ENCODE measurements at regions not wholly inside any gene's neighbourhood (a gene's known extent, or its start where the extent isn't known, plus 50 kb on each side); places are given as distances from the start of the nearest gene placed in this dataset.

DNA sequence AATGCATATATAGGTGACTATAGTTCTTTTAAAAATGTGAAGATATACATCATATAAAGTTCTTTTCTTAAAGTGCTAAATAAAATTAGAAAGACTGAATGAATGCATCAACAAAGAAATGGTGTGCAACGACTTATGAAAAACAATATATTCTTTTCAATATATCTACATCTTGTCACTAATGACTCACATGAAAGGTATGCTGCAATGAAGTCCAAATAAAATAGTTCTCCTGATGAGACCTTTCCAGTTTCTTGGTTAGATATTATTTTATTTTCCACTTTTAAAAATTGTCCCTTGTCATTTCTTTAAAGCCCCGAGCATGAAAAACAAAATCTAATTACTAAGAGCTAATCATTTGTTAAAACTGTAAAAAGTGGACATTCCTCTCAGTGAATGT, 462.1 kb downstream of the PCDH11X start:
- no peak overlapping the region for H2BK5ac ChIP-seq (ENCODE audit: insufficient read length, low read length)

More for the DNA sequence above, 462.1 kb downstream of the PCDH11X start:
- Histone ChIP-seq H3K4me1 (ENCODE audit: insufficient read depth, low read length) (no peaks in the 10 kb centered on the region), H3K9me3 (ENCODE audit: control insufficient read depth, low read depth, low read length) (no peaks in the 10 kb centered on the region), H3K4ac (ENCODE audit: low read depth, low read length) (no peak overlapping the region), H4K20me1 (ENCODE audit: control insufficient read depth, insufficient read depth, insufficient read length) (no peaks in the 10 kb centered on the region), H4K8ac (replicated peaks; ENCODE audit: insufficient read length, low read depth, low read length) (no peak overlapping the region), H3T11ph (ENCODE audit: low read length) (no peak overlapping the region), H3K9ac (ENCODE audit: extremely low read depth, insufficient read length, low read length) (no peak overlapping the region), H2BK12ac (ENCODE audit: insufficient read length, low read depth, low read length) (no peak overlapping the region), H3K14ac (ENCODE audit: insufficient read depth, low read length) (no peak overlapping the region), H3K23me2 (ENCODE audit: insufficient read length, low read depth, low read length, poor library complexity, severe bottlenecking) (no peaks in the 10 kb centered on the region), H3K27ac (ENCODE audit: insufficient read length, low read depth, low read length) (no peak overlapping the region), H3K4me2 (ENCODE audit: insufficient read depth, insufficient read length, low read length) (no peak overlapping the region), H3K27me3 (ENCODE audit: insufficient read depth, low read length) (no peaks in the 10 kb centered on the region), H3K23ac (ENCODE audit: insufficient read length, low read depth, low read length) (no peak overlapping the region), H3K18ac (ENCODE audit: insufficient read length, low read depth, low read length) (no peak overlapping the region), H3K79me1 (ENCODE audit: insufficient read depth, low read depth, low read length, poor library complexity, severe bottlenecking) (no peaks in the 10 kb centered on the region), H3K56ac (ENCODE audit: insufficient read length, low read depth, low read length) (no peak overlapping the region), H2BK20ac (ENCODE audit: low read depth, low read length, poor library complexity, severe bottlenecking) (no peak overlapping the region), H4K5ac (ENCODE audit: insufficient read length, low read depth, low read length) (no peak overlapping the region), H2AK5ac (ENCODE audit: insufficient read length, low read length) (no peak overlapping the region), H2AFZ (ENCODE audit: low read length) (no peak overlapping the region), H2BK120ac (ENCODE audit: low read depth, low read length, poor library complexity, severe bottlenecking) (no peak overlapping the region), H4K91ac (ENCODE audit: insufficient read length, low read depth, low read length) (no peak overlapping the region), H2BK15ac (ENCODE audit: low read depth, low read length) (no peak overlapping the region), H3K79me2 (ENCODE audit: insufficient read depth, low read length) (no peaks in the 10 kb centered on the region)
- Mint-ChIP-seq H3K9me3 (0 out of 5 replicates have a peak, but pooled peaks cover 0 to 2% of the 10 kb centered on the region in 2 experiments), H3K27me3 (ENCODE audit: low read depth) (no peaks in the 10 kb centered on the region), H3K4me3 (no peak overlapping the region), H3K36me3 (ENCODE audit: insufficient read depth in 1 of 3, low read depth in 3 of 3) (peaks cover 7 to 14% (median 10%) of the 10 kb centered on the region in 3 experiments), H3K27ac (no peak overlapping the region), H3K4me1 (peaks cover 0 to 4% of the 10 kb centered on the region in 2 experiments; a peak in 1 of 4 replicates)
- no peak for TF ChIP-seq CTCF (conservative IDR thresholded peaks at IDR 0.05)
- WGBS (ENCODE audit: extremely low coverage, insufficient read length, low lambda C conversion rate), result no CpG with 5 or more reads among the region's 2 CpGs
- DNase-seq, result no peak

Data from H9 (cell line).